ENCODE measurements at regions not wholly inside any gene's neighbourhood (a gene's known extent, or its start where the extent isn't known, plus 50 kb on each side); places are given as distances from the start of the nearest gene placed in this dataset.

- no peak for DNase-seq
Measured at GRCh38 chr18:29012364-29012763, 835.4 kb upstream of the CDH2 start.

DNA sequence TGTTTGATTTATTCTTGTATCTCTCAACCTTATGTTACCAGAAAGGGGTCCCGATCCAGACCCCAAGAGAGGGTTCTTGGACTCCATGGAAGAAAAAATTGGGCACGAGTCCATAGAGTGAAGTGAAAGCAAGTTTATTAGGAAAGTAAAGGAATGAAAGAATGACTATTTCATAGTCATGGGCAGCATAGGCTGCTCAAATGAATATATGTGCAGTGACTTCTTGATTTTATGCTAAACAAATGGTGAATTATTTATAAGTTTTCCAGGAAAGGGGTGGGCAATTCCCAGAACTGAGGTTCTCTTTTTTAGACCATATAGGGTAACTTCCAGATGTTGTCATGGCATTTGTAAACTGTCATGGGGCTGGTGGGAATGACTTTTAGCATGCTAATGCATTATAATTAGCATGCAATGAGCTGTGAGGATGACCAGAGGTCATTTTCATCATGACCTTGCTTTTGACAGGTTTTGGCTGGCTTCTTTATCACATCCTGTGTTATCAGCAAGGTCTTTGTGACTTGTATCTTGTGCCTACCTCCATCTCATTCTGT, 832.4 kb upstream of the CDH2 start:
- DNase-seq = no peak

GRCh38 chr18:29008809-29009208, 831.9 kb upstream of the CDH2 start:
- no peak for DNase-seq

DNA sequence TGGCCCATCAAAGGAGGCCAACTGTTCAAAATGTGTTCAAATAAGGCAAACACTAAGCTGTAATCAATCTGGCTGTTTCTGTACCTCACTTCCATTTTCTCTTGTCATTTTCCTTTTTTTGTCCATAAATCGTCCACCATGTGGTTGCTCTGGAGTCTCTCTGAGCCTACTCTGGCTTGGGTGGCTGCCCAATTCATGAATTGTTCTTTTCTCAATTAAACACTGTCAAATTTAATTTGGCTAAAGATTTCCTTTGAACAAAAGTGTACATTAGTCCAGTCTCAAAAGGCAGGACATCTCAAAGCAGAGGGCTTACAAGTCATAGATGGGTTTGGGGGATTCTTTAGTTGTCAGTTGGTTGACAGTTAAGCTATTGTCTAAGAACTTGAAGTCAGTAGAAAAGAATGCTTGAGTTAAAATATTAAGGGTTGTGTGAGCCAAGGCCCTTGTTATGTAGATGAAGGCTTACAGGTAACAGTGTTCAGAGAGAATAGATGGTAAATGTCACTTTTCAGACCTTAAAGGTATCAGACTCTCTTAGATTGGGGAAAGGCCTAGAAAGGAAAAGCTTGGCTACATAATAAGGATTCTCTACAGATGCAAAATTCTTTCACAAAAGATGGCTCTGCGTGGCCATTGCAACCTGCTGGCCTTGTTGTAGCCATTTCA, 831.2 kb upstream of the CDH2 start:
- DNase-seq = no peak

- DNase-seq = no peak
Measured at GRCh38 chr18:29004921-29005320, 828.0 kb upstream of the CDH2 start.

DNA sequence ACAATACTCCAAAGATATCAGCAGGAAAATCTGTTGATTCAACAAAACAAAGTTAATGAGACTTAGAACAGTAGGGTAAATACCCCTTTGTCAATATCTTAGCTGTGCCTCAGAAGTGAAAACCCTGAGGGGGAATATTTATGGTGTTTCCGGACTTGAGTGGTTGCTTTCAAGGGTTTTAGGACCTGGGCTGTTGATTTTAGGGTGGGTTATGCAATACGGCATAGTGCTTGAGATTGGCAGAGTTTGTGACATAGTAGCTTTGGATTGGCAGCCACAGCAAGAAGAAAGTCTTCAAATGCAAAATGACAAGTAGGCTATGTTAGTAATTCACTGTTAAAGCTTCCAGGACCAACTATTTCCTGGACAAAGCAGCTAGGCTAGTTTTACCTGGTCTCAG, 826.3 kb upstream of the CDH2 start:
- DNase-seq = no peak

GRCh38 chr18:29002747-29003146, 825.8 kb upstream of the CDH2 start:
- no peak for DNase-seq

GRCh38 chr18:28999726-29000125, 822.8 kb upstream of the CDH2 start:
- no peak for DNase-seq

DNA sequence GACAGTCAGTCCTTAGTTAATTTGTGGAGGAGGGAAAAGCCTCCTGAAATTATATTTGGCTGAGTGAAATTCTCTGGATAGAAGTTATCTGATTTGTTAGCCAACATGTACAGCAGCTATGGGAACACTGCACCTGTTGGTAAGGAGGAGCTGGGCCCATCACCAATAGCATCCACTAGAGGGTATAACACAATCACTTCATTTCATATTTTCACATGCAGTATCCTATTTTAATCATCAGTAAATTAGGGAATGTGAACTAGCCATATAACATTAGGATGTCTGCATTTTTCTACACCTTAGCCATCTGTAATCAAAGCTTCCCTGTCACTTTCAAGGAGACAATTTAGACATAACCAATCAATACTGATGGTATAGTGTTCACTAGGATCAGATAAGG, 818.4 kb upstream of the CDH2 start:
- DNase-seq = no peak

- DNase-seq = no peak
Measured at GRCh38 chr18:28984731-28985130, 807.8 kb upstream of the CDH2 start.

DNA sequence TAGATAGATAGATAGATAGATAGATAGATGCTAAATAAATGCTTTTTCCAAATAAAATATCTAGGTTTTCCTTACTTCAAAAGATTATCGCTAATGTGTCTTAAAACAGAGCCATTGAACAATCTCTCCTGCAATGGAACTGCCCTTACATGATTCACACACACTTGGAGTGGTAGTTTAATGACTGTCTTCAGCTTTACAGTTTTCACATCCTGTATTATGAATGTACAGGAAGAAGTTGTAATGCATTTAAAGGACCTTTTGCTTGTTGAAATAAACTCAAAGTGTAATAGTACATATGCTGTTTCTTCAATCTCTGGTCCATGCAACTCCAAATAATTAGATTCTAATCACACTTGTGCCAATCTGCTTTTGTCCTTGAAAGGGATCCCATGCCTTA, 797.6 kb upstream of the CDH2 start:
- DNase-seq = no peak

- DNase-seq = no peak
Measured at GRCh38 chr18:28973324-28973723, 796.4 kb upstream of the CDH2 start.

- DNase-seq = no peak
Measured at GRCh38 chr18:28972333-28972907, 795.5 kb upstream of the CDH2 start.

- no peak for DNase-seq
Measured at GRCh38 chr18:28963481-28963880, 786.6 kb upstream of the CDH2 start.

- no peak for DNase-seq
Measured at GRCh38 chr18:28961669-28962228, 784.8 kb upstream of the CDH2 start.

DNA sequence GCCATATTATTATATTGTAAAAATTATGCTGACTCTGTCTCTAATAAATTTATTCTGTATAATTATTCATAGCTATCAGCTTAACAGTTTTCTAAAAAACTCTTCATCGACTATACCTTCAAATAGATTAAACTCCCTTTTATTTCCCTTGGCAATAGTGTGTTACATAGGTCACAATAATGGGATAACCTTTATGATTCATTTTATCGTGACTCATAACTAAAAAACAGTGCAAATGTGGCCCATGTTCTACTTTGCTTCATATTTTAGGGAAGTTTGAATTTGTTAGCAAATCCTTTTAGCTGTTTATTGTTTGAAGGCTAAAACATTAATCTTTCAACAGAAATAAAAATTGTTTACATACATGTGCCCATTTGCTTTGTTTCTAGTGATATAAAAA, 783.2 kb upstream of the CDH2 start:
- no peak for DNase-seq

DNA sequence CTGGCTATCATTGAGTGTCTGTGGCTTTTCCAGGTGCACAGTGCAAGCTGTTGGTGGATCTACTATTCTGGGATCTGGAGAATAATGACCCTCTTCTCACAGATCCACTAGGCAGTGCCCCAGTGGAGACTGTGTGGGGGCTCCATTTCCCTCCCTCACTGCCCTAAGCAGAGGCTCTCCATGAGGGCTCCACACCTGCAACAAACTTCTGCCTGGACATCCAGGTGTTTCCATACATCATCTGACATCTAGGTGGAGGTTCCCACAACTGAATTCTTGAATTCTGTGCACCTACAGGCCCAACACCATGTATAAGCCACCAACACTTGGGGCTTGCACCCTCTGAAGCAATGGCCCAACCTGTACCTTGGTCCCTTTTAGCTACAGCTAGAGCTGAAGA, 775.4 kb upstream of the CDH2 start:
- DNase-seq = no peak

GRCh38 chr18:28947900-28948299, 771.0 kb upstream of the CDH2 start:
- DNase-seq = no peak

- no peak for DNase-seq
Measured at GRCh38 chr18:28946471-28946870, 769.5 kb upstream of the CDH2 start.

DNA sequence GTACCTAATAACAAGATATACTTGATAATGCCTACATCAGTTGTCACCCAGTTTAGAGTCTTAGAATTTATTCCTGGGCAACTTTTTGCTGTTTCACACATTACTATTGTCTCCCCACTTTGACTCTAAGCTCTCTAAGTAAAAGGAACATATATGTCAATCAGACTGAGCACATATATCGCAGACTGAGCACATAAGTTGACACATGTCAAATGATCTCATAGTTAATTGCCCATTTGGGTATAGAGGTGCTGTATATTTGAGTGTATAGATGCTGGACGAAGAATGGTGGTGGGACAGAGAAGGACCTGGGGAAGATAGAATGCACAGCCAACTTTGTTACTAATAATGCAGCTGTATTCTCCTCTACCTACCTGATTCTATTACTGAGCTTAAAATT, 746.0 kb upstream of the CDH2 start:
- DNase-seq = no peak

DNA sequence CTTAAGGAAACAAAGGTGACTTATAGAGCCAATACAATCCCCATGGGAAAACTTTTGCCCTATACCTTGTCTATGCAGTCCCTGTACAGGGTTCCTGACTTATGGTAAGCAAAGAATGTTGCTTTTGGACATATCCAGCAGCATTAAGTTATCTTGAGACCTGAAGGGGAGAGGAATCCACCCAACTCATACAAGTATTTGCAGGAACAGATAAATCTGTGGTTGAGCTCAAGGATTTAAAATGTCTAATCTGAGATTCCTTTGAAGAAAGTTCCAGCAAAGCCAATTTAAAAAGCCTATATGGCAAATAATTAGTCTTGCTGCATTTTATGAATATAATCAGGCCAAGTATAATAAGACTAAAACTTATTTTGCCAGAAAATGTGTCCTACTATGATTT, 739.5 kb upstream of the CDH2 start:
- no peak for DNase-seq

GRCh38 chr18:28905509-28905908, 728.6 kb upstream of the CDH2 start:
- DNase-seq = no peak

GRCh38 chr18:28904789-28905364, 727.9 kb upstream of the CDH2 start:
- DNase-seq = no peak

DNA sequence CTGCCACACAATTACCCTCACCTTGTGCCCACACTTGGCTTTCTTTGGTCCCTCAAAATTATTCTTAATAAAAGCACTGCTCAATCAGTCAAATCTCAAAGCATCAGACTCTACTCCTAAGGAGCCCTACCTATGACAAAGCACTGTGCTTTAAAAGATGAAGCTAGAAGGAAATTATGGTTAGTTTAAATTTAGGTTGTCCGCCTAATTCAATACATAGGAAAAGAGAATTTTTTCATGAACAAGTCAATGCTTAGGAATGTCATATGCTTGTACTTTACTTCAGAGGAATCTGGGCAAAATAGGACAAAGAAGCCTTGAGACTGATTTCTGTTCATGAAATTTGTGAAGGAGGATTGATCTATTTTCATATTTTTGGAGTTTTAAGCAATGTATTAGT, 726.4 kb upstream of the CDH2 start:
- DNase-seq = no peak

Data from DMS79 treated with DMSO at 0.1 percent for 48 hours (cell line).